ENCODE measurements at regions not wholly inside any gene's neighbourhood (a gene's known extent, or its start where the extent isn't known, plus 50 kb on each side); places are given as distances from the start of the nearest gene placed in this dataset.

- no peak for DNase-seq (ENCODE audit: extremely low spot score, unreplicated experiment)
- no peaks in the 10 kb centered on the region for H3K27me3 Mint-ChIP-seq (ENCODE audit: unreplicated experiment)
- H3K9me3 Mint-ChIP-seq (ENCODE audit: unreplicated experiment), result peaks cover 10% of the 10 kb centered on the region
- peaks cover 4% of the 10 kb centered on the region for H3K4me1 Mint-ChIP-seq (ENCODE audit: unreplicated experiment)
- H3K4me3 Mint-ChIP-seq (ENCODE audit: unreplicated experiment), result no peak overlapping the region
- no peak for TF ChIP-seq CTCF (IDR thresholded peaks at IDR 0.05)
- no peak overlapping the region for H3K27ac Mint-ChIP-seq (ENCODE audit: unreplicated experiment)
- peaks cover 2% of the 10 kb centered on the region for H3K36me3 Mint-ChIP-seq (ENCODE audit: unreplicated experiment)
Observed at GRCh38 chr2:187815113-187815512, 260.9 kb upstream of the TFPI start.

GRCh38 chr2:187819624-187820023 is 265.4 kb upstream of the TFPI start:
- Mint-ChIP-seq H3K4me1 (ENCODE audit: unreplicated experiment) (peaks cover 5% of the 10 kb centered on the region), H3K27ac (ENCODE audit: unreplicated experiment) (no peak overlapping the region), H3K4me3 (ENCODE audit: unreplicated experiment) (no peak overlapping the region), H3K9me3 (ENCODE audit: unreplicated experiment) (no peaks in the 10 kb centered on the region), H3K36me3 (ENCODE audit: unreplicated experiment) (no peaks in the 10 kb centered on the region), H3K27me3 (ENCODE audit: unreplicated experiment) (no peaks in the 10 kb centered on the region)
- no peak for TF ChIP-seq CTCF (IDR thresholded peaks at IDR 0.05)
- no peak for DNase-seq (ENCODE audit: extremely low spot score, unreplicated experiment)

GRCh38 chr2:187825108-187825507 is 270.9 kb upstream of the TFPI start:
- no peak for TF ChIP-seq CTCF (IDR thresholded peaks at IDR 0.05)
- Mint-ChIP-seq H3K4me1 (ENCODE audit: unreplicated experiment) (peaks cover 1% of the 10 kb centered on the region), H3K27me3 (ENCODE audit: unreplicated experiment) (no peaks in the 10 kb centered on the region), H3K27ac (ENCODE audit: unreplicated experiment) (no peak overlapping the region), H3K4me3 (ENCODE audit: unreplicated experiment) (no peak overlapping the region), H3K36me3 (ENCODE audit: unreplicated experiment) (peaks cover 3% of the 10 kb centered on the region), H3K9me3 (ENCODE audit: unreplicated experiment) (peaks cover 12% of the 10 kb centered on the region)
- DNase-seq (ENCODE audit: extremely low spot score, unreplicated experiment), result no peak

- DNase-seq (ENCODE audit: extremely low spot score, unreplicated experiment), result no peak
- peaks cover 3% of the 10 kb centered on the region for H3K36me3 Mint-ChIP-seq (ENCODE audit: unreplicated experiment)
- no peaks in the 10 kb centered on the region for H3K27me3 Mint-ChIP-seq (ENCODE audit: unreplicated experiment)
- no peak for TF ChIP-seq CTCF (IDR thresholded peaks at IDR 0.05)
- H3K9me3 Mint-ChIP-seq (ENCODE audit: unreplicated experiment), result peaks cover 12% of the 10 kb centered on the region
- no peak overlapping the region for H3K4me3 Mint-ChIP-seq (ENCODE audit: unreplicated experiment)
- no peaks in the 10 kb centered on the region for H3K4me1 Mint-ChIP-seq (ENCODE audit: unreplicated experiment)
- H3K27ac Mint-ChIP-seq (ENCODE audit: unreplicated experiment), result no peak overlapping the region
Observed at GRCh38 chr2:187826023-187826422, 271.8 kb upstream of the TFPI start.

- Mint-ChIP-seq H3K36me3 (ENCODE audit: unreplicated experiment) (no peaks in the 10 kb centered on the region), H3K4me3 (ENCODE audit: unreplicated experiment) (no peak overlapping the region), H3K4me1 (ENCODE audit: unreplicated experiment) (no peaks in the 10 kb centered on the region), H3K9me3 (ENCODE audit: unreplicated experiment) (peaks cover 3% of the 10 kb centered on the region), H3K27ac (ENCODE audit: unreplicated experiment) (no peak overlapping the region), H3K27me3 (ENCODE audit: unreplicated experiment) (no peaks in the 10 kb centered on the region)
- TF ChIP-seq CTCF (IDR thresholded peaks at IDR 0.05), result no peak
- DNase-seq (ENCODE audit: extremely low spot score, unreplicated experiment), result no peak
Observed at GRCh38 chr2:187834787-187835186, 280.6 kb upstream of the TFPI start.
